Heart left ventricle (tissue), 13 donors: ENCODE measurements at regions not wholly inside any gene's neighbourhood (a gene's known extent, or its start where the extent isn't known, plus 50 kb on each side); places are given as distances from the start of the nearest gene placed in this dataset.

Experiments
- POLR2A ChIP-seq, 2 donors: fragments of 450-650 bp; IDR thresholded peaks; one replicate each; pipeline ENCODE4 v1.6.1; 2017; ENCODE audit warnings: antibody characterized with exemption in 2 of 2, mild to moderate bottlenecking in 2 of 2, moderate library complexity in 2 of 2
- TF ChIP-seq, protein P1 (sequence below), 12 donors: fragments of 200-600 bp; sonication (generic) in 4 of 12; IDR thresholded peaks; one replicate each; pipeline versions ENCODE4 v1.5.0 to v1.8.0; 2018 to 2022; ENCODE audit warnings: antibody characterized with exemption in 12 of 12, mild to moderate bottlenecking in 5 of 12
- donor health status: ischemic (EF 13 %, LVEDD 7.1; RV severe dilation, severe dysfunction).
- donor health status: DM: no; HTN: yes; CAD: no.
- donor health status: DM: no; HTN: no; CAD: no.
- donor health status: ischemic (EF 25% LVEDD 6.9; RV normal size, moderate dysfunction).
- donor health status: ischemic (EF 25% LVEDD 5.7; RV mildly dilated, moderate dysfunction).
- donor health status: ischemic (EF 35%, LVEDD 5.7; RV mildly dilated, moderate dysfunction).
- donor health status: nonischemic (EF 11% LVEDD 7.7; RV severe dilation, severe dysfunction).
- donor health status: DM: yes; HTN: yes; CAD: no.
- donor health status: PGD.
- donor health status: ischemic (EF 29% LVEDD 5.4; RV normal size, mild dysfunction).
- donor health status: nonischemic (EF 23%, LVEDD 6.1; RV moderate dilation, normal function).

- TF ChIP-seq, protein P1, sequence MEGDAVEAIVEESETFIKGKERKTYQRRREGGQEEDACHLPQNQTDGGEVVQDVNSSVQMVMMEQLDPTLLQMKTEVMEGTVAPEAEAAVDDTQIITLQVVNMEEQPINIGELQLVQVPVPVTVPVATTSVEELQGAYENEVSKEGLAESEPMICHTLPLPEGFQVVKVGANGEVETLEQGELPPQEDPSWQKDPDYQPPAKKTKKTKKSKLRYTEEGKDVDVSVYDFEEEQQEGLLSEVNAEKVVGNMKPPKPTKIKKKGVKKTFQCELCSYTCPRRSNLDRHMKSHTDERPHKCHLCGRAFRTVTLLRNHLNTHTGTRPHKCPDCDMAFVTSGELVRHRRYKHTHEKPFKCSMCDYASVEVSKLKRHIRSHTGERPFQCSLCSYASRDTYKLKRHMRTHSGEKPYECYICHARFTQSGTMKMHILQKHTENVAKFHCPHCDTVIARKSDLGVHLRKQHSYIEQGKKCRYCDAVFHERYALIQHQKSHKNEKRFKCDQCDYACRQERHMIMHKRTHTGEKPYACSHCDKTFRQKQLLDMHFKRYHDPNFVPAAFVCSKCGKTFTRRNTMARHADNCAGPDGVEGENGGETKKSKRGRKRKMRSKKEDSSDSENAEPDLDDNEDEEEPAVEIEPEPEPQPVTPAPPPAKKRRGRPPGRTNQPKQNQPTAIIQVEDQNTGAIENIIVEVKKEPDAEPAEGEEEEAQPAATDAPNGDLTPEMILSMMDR (IDR thresholded peaks at IDR 0.05) = no peak
- no peak for TF ChIP-seq POLR2A (IDR thresholded peaks at IDR 0.05)
Measured at GRCh38 chr13:73740666-73741065, 393.5 kb downstream of the KLF12 start.
